Breast epithelium (tissue), 4 donors: ENCODE measurements at regions not wholly inside any gene's neighbourhood (a gene's known extent, or its start where the extent isn't known, plus 50 kb on each side); places are given as distances from the start of the nearest gene placed in this dataset.

Experiments
- DNase-seq, 2 donors: peaks; one replicate each; pipeline ENCODE4 v3.0.0-alpha.2; 2019; ENCODE audit warnings: low spot score in 2 of 2
- H3K27ac ChIP-seq, 2 donors: fragments of 200-600 bp; sonication (generic) in 1 of 2; one replicate each; pipeline ENCODE4 v1.5.1; 2016 to 2019; ENCODE audit warnings: mild to moderate bottlenecking in 1 of 2
- H3K27me3 ChIP-seq, 2 donors: fragments of 200-600 bp; sonication (generic) in 1 of 2; one replicate each; pipeline versions ENCODE4 v1.5.1 to v1.6.0; 2017 to 2019; ENCODE audit warnings: control low read depth in 1 of 2, mild to moderate bottlenecking in 1 of 2
- H3K36me3 ChIP-seq: fragments of 200-600 bp; one replicate; pipeline ENCODE4 v1.5.1; 2019
- H3K4me1 ChIP-seq, 2 donors: fragments of 200-600 bp; sonication (generic); one replicate each; pipeline ENCODE4 v1.5.1; 2016 to 2019; ENCODE audit warnings: control low read depth in 1 of 2
- H3K4me3 ChIP-seq, 3 donors: fragments of 200-600 bp; sonication (generic); 1 replicate in 2 of 3; 2 replicates in 1 of 3; pipeline ENCODE4 v1.5.1; 2016 to 2019; ENCODE audit warnings: mild to moderate bottlenecking in 3 of 3, moderate library complexity in 2 of 3
- H3K9me3 ChIP-seq, 2 donors: fragments of 200-600 bp; sonication (generic) in 1 of 2; one replicate each; pipeline ENCODE4 v1.5.1; 2016 to 2019; ENCODE audit warnings: control low read depth in 1 of 2
- POLR2A ChIP-seq: fragments of 450-650 bp; IDR thresholded peaks from one replicate; pipeline ENCODE4 v1.6.1; 2016; ENCODE audit warnings: antibody characterized with exemption, mild to moderate bottlenecking, moderate library complexity
- POLR2AphosphoS5 ChIP-seq, 3 donors: sonication (generic); formaldehyde crosslinking; IDR thresholded peaks; one replicate each; pipeline ENCODE4 v1.6.1; 2017; ENCODE audit warnings: antibody characterized with exemption in 3 of 3
- intact Hi-C: fragments of 100-400 bp; cut with DNase I; formaldehyde crosslinking; loops from one replicate; pipeline ENCODE4 v1.15.1; 2023; ENCODE audit warnings: low total_unique reads
- TF ChIP-seq, protein P1 (sequence below), 3 donors: fragments of 450-650 bp; IDR thresholded peaks; one replicate each; pipeline ENCODE4 v1.5.1; 2016 to 2017; ENCODE audit warnings: antibody characterized with exemption in 3 of 3, mild to moderate bottlenecking in 3 of 3, moderate library complexity in 3 of 3

DNA sequence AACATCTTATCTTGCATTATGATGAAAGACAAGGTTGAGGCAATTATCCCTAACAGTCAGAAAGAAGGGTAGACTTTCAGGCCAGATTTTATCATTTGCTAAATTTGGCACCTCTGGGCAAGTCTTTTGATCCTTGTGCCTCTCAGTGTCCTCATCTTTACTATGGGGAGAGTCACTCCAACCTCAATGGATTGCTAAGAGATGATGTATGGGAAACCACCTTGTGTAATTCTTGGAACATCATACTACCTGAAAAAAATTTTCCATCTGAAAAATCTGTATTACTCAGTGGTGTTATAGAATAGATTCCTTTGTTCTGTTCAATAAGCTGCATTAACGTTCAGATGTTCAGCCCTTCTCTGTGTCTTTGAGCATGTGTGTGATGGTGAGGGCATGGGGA is 230.7 kb downstream of the TGFB2 start:
- Histone ChIP-seq H3K27me3 (no peaks in the 10 kb centered on the region), H3K36me3 (no peaks in the 10 kb centered on the region), H3K4me1 (no peaks in the 10 kb centered on the region), H3K27ac (no peak overlapping the region), H3K9me3 (no peaks in the 10 kb centered on the region), H3K4me3 (no peak overlapping the region)
- TF ChIP-seq, protein P1, sequence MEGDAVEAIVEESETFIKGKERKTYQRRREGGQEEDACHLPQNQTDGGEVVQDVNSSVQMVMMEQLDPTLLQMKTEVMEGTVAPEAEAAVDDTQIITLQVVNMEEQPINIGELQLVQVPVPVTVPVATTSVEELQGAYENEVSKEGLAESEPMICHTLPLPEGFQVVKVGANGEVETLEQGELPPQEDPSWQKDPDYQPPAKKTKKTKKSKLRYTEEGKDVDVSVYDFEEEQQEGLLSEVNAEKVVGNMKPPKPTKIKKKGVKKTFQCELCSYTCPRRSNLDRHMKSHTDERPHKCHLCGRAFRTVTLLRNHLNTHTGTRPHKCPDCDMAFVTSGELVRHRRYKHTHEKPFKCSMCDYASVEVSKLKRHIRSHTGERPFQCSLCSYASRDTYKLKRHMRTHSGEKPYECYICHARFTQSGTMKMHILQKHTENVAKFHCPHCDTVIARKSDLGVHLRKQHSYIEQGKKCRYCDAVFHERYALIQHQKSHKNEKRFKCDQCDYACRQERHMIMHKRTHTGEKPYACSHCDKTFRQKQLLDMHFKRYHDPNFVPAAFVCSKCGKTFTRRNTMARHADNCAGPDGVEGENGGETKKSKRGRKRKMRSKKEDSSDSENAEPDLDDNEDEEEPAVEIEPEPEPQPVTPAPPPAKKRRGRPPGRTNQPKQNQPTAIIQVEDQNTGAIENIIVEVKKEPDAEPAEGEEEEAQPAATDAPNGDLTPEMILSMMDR (IDR thresholded peaks at IDR 0.05) = no peak
- TF ChIP-seq POLR2A (no peak), POLR2AphosphoS5 (IDR thresholded peaks at IDR 0.05) (no peak)
- no peak for DNase-seq
- intact Hi-C loops = no loop called here

DNA sequence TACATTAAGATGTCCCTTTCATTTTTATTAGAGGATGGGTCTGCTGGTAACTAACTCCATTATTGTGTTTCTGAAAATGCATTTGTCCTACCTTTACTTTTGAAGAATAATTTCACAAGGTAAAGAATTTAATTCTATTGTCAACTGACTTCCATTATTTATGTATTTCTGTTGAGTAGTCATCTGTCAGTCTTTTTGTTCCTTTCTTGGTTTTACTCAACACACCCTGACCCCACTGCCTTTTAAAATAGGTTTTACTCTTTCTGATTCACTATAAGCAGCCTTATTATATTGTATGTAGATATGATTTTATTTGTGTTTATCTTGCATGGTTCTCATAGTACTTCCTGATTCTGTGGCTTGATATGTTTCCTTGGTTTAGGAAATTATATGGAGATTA is 237.5 kb downstream of the TGFB2 start:
- no peak overlapping the region for H3K4me3 ChIP-seq
- TF ChIP-seq POLR2A (no peak), POLR2AphosphoS5 (IDR thresholded peaks at IDR 0.05) (no peak)
- TF ChIP-seq, protein P1 (IDR thresholded peaks at IDR 0.05) = no peak
- H3K27me3 ChIP-seq = no peaks in the 10 kb centered on the region
- H3K27ac ChIP-seq = no peak overlapping the region
- H3K4me1 ChIP-seq = no peaks in the 10 kb centered on the region
- DNase-seq = no peak
- intact Hi-C loops = no loop called here
- H3K36me3 ChIP-seq = no peaks in the 10 kb centered on the region
- no peaks in the 10 kb centered on the region for H3K9me3 ChIP-seq

DNA sequence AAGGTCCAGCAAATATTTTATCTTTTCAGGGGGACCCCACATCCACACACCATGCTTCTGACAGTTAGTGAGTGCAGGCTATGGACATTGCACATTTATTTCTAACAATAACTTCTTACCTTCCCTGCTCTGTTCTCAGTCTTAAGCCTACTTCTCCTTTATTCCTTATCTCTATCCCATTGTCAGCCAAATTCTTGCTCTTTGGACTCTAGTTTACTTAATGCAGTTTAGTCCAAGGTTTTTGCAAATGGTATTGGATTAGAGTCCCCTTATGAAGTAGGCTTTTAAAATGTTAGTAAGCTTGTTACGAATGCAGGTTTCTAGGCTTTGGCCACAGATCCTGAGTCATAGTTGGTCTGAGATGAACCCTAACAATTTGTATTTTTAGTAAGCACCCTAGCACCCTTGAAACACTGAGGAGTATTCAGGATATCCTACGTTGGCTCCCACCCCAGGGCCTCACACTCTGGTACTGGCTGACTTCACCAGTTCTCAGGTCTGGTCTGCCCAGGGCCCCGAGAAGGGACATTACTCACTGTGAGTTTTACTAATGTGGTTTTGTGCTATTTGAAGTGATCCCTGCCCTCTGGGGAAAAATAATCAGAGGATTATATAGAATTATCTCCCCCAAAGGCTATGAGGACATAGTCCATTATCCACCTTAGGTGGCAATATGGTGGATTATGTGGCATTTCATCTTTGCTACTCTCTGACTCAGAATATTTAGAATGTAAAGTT is 239.5 kb downstream of the TGFB2 start:
- Histone ChIP-seq H3K36me3 (no peaks in the 10 kb centered on the region), H3K4me1 (no peaks in the 10 kb centered on the region), H3K27me3 (no peaks in the 10 kb centered on the region), H3K27ac (no peak overlapping the region), H3K4me3 (no peak overlapping the region), H3K9me3 (no peaks in the 10 kb centered on the region)
- TF ChIP-seq POLR2A = no peak
- TF ChIP-seq, protein P1 (IDR thresholded peaks at IDR 0.05) = no peak
- intact Hi-C loops = no loop called here
- no peak for DNase-seq

DNA sequence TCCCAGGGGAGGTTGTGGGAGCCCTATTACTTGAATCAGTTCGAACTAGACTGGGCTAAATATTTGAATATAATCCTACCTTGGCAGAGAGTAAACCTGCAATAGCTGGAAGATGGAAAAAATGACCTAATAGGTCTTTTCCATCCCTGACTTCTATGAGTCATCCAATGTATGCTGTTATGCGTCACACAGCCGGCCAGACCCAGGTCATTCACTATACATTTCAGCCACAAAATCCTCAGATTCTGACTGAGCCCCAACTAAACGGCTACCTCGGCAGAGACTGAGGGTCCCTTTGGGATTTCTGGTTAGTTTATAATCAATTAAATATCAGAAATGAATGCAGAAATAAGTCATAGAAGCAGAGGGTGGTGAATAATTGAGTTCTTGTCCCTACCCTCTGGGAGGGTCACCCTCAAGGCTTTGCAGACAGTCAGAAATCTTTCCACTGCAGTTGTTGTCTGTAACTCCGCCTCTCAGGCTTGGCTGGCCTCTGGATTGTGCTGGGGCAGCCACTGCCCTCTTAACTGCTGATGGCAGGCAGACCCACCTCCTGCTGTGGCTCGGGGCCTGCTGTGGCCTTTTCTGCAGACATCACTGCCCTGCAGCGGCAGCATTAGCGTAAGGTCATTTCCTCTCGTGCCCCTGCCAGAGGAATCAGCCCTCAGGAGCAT is 240.5 kb downstream of the TGFB2 start:
- Histone ChIP-seq H3K27me3 (no peaks in the 10 kb centered on the region), H3K36me3 (no peaks in the 10 kb centered on the region), H3K4me1 (no peaks in the 10 kb centered on the region), H3K27ac (no peak overlapping the region), H3K9me3 (no peaks in the 10 kb centered on the region), H3K4me3 (no peak overlapping the region)
- intact Hi-C loops = no loop called here
- no peak for DNase-seq
- no peak for TF ChIP-seq POLR2A
- no peak for TF ChIP-seq POLR2AphosphoS5 (IDR thresholded peaks at IDR 0.05)
- TF ChIP-seq, protein P1 (IDR thresholded peaks at IDR 0.05) = no peak

DNA sequence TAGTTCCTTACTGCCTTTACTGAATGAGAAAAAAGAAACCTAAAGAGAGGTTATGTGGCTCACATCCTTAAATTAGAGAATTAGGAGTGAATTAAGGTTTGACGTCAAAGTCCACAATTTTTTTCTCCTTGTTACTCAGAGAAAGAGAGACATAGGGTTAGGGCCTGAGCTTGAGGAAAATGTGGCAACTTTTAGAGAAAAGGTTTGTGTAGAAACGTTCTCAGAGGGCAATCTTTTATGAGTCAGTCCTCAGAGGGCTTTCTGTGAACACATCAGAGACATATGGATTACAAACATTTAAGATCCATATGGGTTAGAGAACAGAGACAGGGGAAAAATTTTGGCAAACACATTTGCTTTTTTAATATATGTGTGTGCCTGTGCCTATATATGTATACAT is 242.8 kb downstream of the TGFB2 start:
- intact Hi-C loops = no loop called here
- Histone ChIP-seq H3K9me3 (no peaks in the 10 kb centered on the region), H3K27me3 (no peaks in the 10 kb centered on the region), H3K36me3 (no peaks in the 10 kb centered on the region), H3K4me1 (no peaks in the 10 kb centered on the region), H3K4me3 (no peak overlapping the region), H3K27ac (no peak overlapping the region)
- TF ChIP-seq POLR2AphosphoS5 (IDR thresholded peaks at IDR 0.05) (no peak), POLR2A (no peak)
- TF ChIP-seq, protein P1 (IDR thresholded peaks at IDR 0.05) = no peak
- DNase-seq = no peak
